Heart right ventricle (tissue), 16 donors: ENCODE measurements at regions not wholly inside any gene's neighbourhood (a gene's known extent, or its start where the extent isn't known, plus 50 kb on each side); places are given as distances from the start of the nearest gene placed in this dataset.

Experiments
- ATAC-seq, 8 donors: fragments of 200-7000 bp; cut with Tn5 transposase; one replicate each; pipeline ENCODE4 v1.9.1; 2020; ENCODE audit warnings: mild to moderate bottlenecking in 8 of 8, moderate library complexity in 8 of 8, moderate number of reproducible peaks in 1 of 8
- DNase-seq, 2 donors: peaks; one replicate each; pipeline ENCODE4 v3.0.0-alpha.2; 2020
- H3K27ac ChIP-seq, 10 donors: fragments of 200-600 bp; sonication (generic) in 2 of 10; one replicate each; pipeline versions ENCODE4 v1.5.0 to v1.8.0; 2020 to 2022; ENCODE audit warnings: mild to moderate bottlenecking in 3 of 10
- H3K27me3 ChIP-seq, 7 donors: fragments of 200-600 bp; one replicate each; pipeline ENCODE4 v1.8.0; 2021 to 2022; ENCODE audit warnings: mild to moderate bottlenecking in 2 of 7
- H3K36me3 ChIP-seq, 9 donors: fragments of 200-600 bp; sonication (generic) in 1 of 9; one replicate each; pipeline versions ENCODE4 v1.5.0 to v1.8.0; 2020 to 2022; ENCODE audit warnings: mild to moderate bottlenecking in 2 of 9
- H3K4me1 ChIP-seq, 9 donors: fragments of 200-600 bp; sonication (generic) in 1 of 9; one replicate each; pipeline versions ENCODE4 v1.5.0 to v1.8.0; 2020 to 2022; ENCODE audit warnings: mild to moderate bottlenecking in 4 of 9
- H3K4me3 ChIP-seq, 10 donors: fragments of 200-600 bp; sonication (generic) in 2 of 10; one replicate each; pipeline versions ENCODE4 v1.5.0 to v1.8.0; 2020 to 2022; ENCODE audit warnings: mild to moderate bottlenecking in 7 of 10, moderate library complexity in 2 of 10
- H3K9me3 ChIP-seq, 11 donors: fragments of 200-600 bp in 10 of 11; sonication (generic) in 2 of 11; one replicate each; pipeline versions ENCODE4 v1.5.0 to v1.8.0; 2013 to 2022; ENCODE audit warnings: mild to moderate bottlenecking in 2 of 11, control low read depth in 1 of 11, moderate library complexity in 1 of 11
- CTCF ChIP-seq, 9 donors: fragments of 200-600 bp; sonication (generic) in 2 of 9; IDR thresholded peaks; one replicate each; pipeline versions ENCODE4 v1.5.0 to v1.8.0; 2021 to 2022; ENCODE audit warnings: antibody characterized with exemption in 9 of 9, mild to moderate bottlenecking in 5 of 9, moderate library complexity in 1 of 9
- WGBS, 2 donors: extraction: QIAGEN DNeasy Blood & Tissue Kit; methylation state at CpG; one replicate each; pipeline ENCODE4 v1.1.7; 2013; ENCODE audit warnings: inconsistent platforms in 1 of 2; 5-methylcytosine and 5-hydroxymethylcytosine counted together
- intact Hi-C, 10 donors: fragments of 100-400 bp; cut with DNase I; formaldehyde crosslinking; loops; one replicate each; pipeline versions ENCODE4 v1.11.1 to v1.14.2; 2022
- donor health status: Arrhythmogenic right ventricular cardiomyopathy.
- donor health status: ischemic (EF 13 %, LVEDD 7.1; RV severe dilation, severe dysfunction).
- donor health status: healthy with polysubstance abuse.
- donor health status: DM: no; HTN: yes; CAD: no.
- donor health status: DM: no; HTN: no; CAD: no.
- donor health status: ischemic (EF 25% LVEDD 6.9; RV normal size, moderate dysfunction).
- donor health status: ischemic (EF 25% LVEDD 5.7; RV mildly dilated, moderate dysfunction).
- donor health status: healthy.
- donor health status: DM: yes; HTN: yes; CAD: no.
- donor health status: Ischemic cardiomyopathy.
- donor health status: ischemic (EF 35%, LVEDD 5.7; RV mildly dilated, moderate dysfunction).
- donor health status: nonischemic (EF 11% LVEDD 7.7; RV severe dilation, severe dysfunction).
- donor health status: DM: yes; HTN: yes; CAD: no.
- donor health status: PGD.
- donor health status: ischemic (EF 29% LVEDD 5.4; RV normal size, mild dysfunction).
- donor health status: nonischemic (EF 23%, LVEDD 6.1; RV moderate dilation, normal function).

GRCh38 chr3:43201581-43201980 is 84.8 kb upstream of the SNRK start:
- no peak for TF ChIP-seq CTCF (IDR thresholded peaks at IDR 0.05)
- H3K4me3 ChIP-seq, result no peak overlapping the region
- H3K27ac ChIP-seq, result no peak overlapping the region
- H3K4me1 ChIP-seq, result peaks cover 0 to 8% (median 0%) of the 10 kb centered on the region in 9 donors
- H3K27me3 ChIP-seq, result no peaks in the 10 kb centered on the region
- intact Hi-C loops, result no loop called here
- WGBS, 2 donors, result 97 to 100% methylated on average over 1 of the region's 1 CpG
- H3K9me3 ChIP-seq, result peaks cover 0 to 16% (median 6%) of the 10 kb centered on the region in 11 donors
- H3K36me3 ChIP-seq, result no peaks in the 10 kb centered on the region
- DNase-seq, result no peak
- ATAC-seq, result no peak

DNA sequence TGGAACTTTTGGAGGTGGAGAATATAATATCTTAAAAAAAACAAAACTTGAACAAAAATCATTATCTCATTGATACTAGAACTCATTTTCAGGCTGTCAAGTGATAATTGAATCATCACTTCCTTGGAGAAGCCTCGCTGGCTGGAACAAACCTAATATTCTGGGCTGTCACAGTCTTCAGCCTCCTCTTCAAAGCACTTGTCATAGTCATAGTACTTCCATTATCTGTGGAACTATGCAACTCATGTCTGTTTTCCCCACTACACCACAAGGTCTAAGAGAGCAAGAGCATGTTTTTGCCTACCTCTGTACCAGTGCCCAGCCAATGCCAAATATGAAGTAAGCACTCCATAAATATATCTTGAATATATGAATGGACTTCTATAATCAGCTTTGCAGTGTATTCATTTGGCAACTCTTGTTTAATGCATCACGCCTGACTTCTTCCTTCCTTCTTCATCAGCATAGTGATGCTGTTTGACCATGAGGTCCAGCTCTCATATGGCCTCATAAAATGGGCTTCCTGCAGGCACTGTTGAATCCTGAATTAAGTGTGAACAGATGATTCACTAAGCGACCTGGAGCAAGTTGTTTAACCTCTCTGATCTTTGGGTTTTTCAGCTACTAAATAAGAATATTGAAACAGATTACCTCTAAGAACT is 86.6 kb upstream of the SNRK start:
- H3K4me1 ChIP-seq, result peaks cover 0 to 9% (median under 1%) of the 10 kb centered on the region in 9 donors
- 82 to 83% methylated on average over 3 of the region's 3 CpGs for WGBS, 2 donors
- H3K27ac ChIP-seq, result no peak overlapping the region
- DNase-seq, result no peak
- H3K9me3 ChIP-seq, result peaks cover 0 to 16% (median 6%) of the 10 kb centered on the region in 11 donors
- H3K27me3 ChIP-seq, result no peaks in the 10 kb centered on the region
- intact Hi-C loops, result no loop called here
- H3K4me3 ChIP-seq, result no peak overlapping the region
- no peak for TF ChIP-seq CTCF (IDR thresholded peaks at IDR 0.05)
- no peaks in the 10 kb centered on the region for H3K36me3 ChIP-seq
- ATAC-seq, result no peak

DNA sequence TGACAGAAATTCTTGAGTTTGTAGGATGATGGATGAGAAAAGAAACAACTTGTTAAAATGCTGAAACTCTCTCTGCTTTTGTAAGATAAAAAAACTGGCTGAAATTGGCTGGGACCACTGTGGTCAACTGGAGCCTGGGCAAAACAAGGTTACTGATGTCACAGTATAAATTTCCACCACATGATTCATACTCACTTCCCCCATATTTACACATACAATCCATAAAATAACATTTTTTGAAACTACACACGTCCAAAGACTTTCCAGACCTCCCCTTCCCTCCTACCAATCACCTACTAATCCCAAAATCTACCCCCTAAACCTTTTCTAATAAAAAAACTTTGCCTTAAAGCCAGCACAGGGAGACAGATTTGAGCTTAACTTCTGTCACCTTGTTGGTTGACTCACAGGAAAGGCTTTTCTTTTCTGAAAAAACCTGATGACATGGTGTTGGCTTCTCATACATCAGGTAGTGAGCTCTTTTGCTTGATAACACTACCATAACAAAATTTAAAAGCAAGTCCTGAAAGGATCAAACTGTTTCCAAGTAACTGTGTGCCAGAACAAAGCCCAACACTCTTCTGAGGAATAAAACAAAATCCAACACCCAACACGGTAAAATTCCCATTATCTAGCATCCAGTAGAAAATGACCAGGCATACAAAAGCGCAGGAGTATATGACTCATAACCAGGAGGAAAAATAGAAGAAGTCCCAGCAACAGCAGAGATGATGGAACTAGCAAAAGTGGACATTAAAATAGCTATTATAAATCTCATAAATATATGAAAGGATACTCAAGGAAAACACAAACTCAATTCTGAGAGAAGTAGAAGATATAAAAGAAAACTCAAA is 87.3 kb upstream of the SNRK start:
- Histone ChIP-seq H3K27me3 (no peaks in the 10 kb centered on the region), H3K4me1 (peaks cover 0 to 16% (median 9%) of the 10 kb centered on the region in 9 donors), H3K9me3 (peaks cover 0 to 16% (median 6%) of the 10 kb centered on the region in 11 donors), H3K27ac (no peak overlapping the region), H3K4me3 (no peak overlapping the region), H3K36me3 (no peaks in the 10 kb centered on the region)
- ATAC-seq, result no peak
- no peak for TF ChIP-seq CTCF (IDR thresholded peaks at IDR 0.05)
- WGBS, 2 donors, result 91 to 92% methylated on average over 3 of the region's 3 CpGs
- intact Hi-C loops, result no loop called here
- DNase-seq, result no peak

DNA sequence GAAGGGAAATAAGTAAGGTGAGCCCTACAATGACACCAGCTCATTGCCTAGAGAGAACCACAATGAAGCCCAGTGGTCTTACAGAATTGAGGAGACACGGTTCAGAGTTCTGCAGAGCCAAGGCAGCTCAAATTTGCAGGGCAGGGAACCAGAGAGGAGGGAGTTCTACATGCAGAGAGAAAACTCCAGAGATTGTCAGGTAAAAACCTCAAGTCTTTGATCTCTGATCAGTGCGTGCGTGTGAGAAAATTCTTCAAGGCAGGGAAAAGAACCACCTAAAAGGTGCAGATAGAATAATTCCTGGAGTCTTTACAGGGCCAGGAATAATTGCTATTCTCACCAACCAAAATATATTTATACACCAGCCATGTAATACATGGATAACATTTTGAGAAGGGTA is 88.0 kb upstream of the SNRK start:
- intact Hi-C loops, result no loop called here
- Histone ChIP-seq H3K27me3 (no peaks in the 10 kb centered on the region), H3K36me3 (no peaks in the 10 kb centered on the region), H3K4me3 (no peak overlapping the region), H3K27ac (no peak overlapping the region), H3K9me3 (peaks cover 0 to 16% (median 6%) of the 10 kb centered on the region in 11 donors), H3K4me1 (peaks cover 0 to 20% (median 11%) of the 10 kb centered on the region in 9 donors)
- DNase-seq (no peak), ATAC-seq (no peak)
- WGBS, 2 donors, result 84 to 85% methylated on average over 3 of the region's 3 CpGs
- TF ChIP-seq CTCF (IDR thresholded peaks at IDR 0.05), result no peak
